ENCODE measurements at regions not wholly inside any gene's neighbourhood (a gene's known extent, or its start where the extent isn't known, plus 50 kb on each side); places are given as distances from the start of the nearest gene placed in this dataset.

GRCh38 chr6:92716638-92717037 is 702.7 kb downstream of the EPHA7 start:
- no peak overlapping the region for H2BK120ac ChIP-seq (replicated peaks; ENCODE audit: low read depth, low read length)
- no peak overlapping the region for H3K18ac ChIP-seq (ENCODE audit: extremely low read depth, low read length)
- H3K56ac ChIP-seq (replicated peaks; ENCODE audit: insufficient read length, low read depth, low read length): no peak overlapping the region
- no peak overlapping the region for H4K91ac ChIP-seq (replicated peaks; ENCODE audit: insufficient read length, low read length)
- no peak overlapping the region for H3K4me3 ChIP-seq (ENCODE audit: extremely low read depth in 1 of 4, insufficient read depth in 2 of 4, low read depth in 3 of 4, low read length in 4 of 4)
- no peak overlapping the region for H3K23ac ChIP-seq (ENCODE audit: insufficient read length)
- H3K79me2 ChIP-seq (ENCODE audit: control insufficient read depth in 1 of 2, insufficient read depth in 2 of 2, low read length in 2 of 2): no peaks in the 10 kb centered on the region
- no peak overlapping the region for H3K4me2 ChIP-seq (ENCODE audit: insufficient read depth in 1 of 2, low read depth in 2 of 2, low read length in 2 of 2)
- H3K9ac ChIP-seq (replicated peaks in 1 of 4; ENCODE audit: extremely low read depth in 1 of 4, low read depth in 3 of 4, low read length in 3 of 4): no peak overlapping the region
- POLR2A ChIA-PET (ENCODE audit: partially characterized antibody): no interaction called here
- FAIRE-seq: no peak
- no peaks in the 10 kb centered on the region for H3K23me2 ChIP-seq (ENCODE audit: low read depth, low read length)
- H3K9me3 ChIP-seq (ENCODE audit: insufficient read depth in 2 of 2, low read depth in 1 of 2, low read length in 1 of 2): no peaks in the 10 kb centered on the region
- H4K20me1 ChIP-seq (replicated peaks in 1 of 2; ENCODE audit: control insufficient read depth in 1 of 2, insufficient read depth in 2 of 2, low read length in 2 of 2): no peaks in the 10 kb centered on the region
- no peak overlapping the region for H2BK5ac ChIP-seq (ENCODE audit: low read depth, low read length)
- H3K4me1 ChIP-seq (replicated peaks in 1 of 4; ENCODE audit: control insufficient read depth in 3 of 4, insufficient read depth in 4 of 4, low read length in 3 of 4): no peaks in the 10 kb centered on the region
- no peaks in the 10 kb centered on the region for H3K36me3 ChIP-seq (ENCODE audit: control insufficient read depth in 2 of 4, insufficient read depth in 4 of 4, low read length in 3 of 4)
- H3K4ac ChIP-seq (replicated peaks; ENCODE audit: insufficient read length, low read depth, low read length): no peak overlapping the region
- no peak overlapping the region for H2AFZ ChIP-seq (ENCODE audit: low read length)
- no peak overlapping the region for H4K5ac ChIP-seq (ENCODE audit: insufficient read length, low read depth, low read length)
- DNase-seq (ENCODE audit: low read depth in 1 of 2, low spot score in 2 of 2): no peak
- no peak overlapping the region for H3K14ac ChIP-seq (ENCODE audit: insufficient read length)
- WGBS, 2 experiments (ENCODE audit: extremely low coverage in 1 of 2, insufficient coverage in 1 of 2, insufficient read length in 1 of 2, insufficient replicate concordance in 2 of 2, low coverage in 1 of 2, low lambda C conversion rate in 2 of 2, missing lambda C conversion rate in 1 of 2): 82% methylated on average over 4 of the region's 4 CpGs; no CpG with 5 or more reads in 1 of the 2 experiments
- no peaks in the 10 kb centered on the region for H3K79me1 ChIP-seq (ENCODE audit: low read depth, low read length)
- no peak overlapping the region for H2BK15ac ChIP-seq (ENCODE audit: low read length)
- H2BK20ac ChIP-seq (ENCODE audit: low read length): no peak overlapping the region
- H4K8ac ChIP-seq (ENCODE audit: extremely low read depth, insufficient read depth, low read length): no peak overlapping the region
- H3K27me3 ChIP-seq (replicated peaks in 1 of 4; ENCODE audit: control insufficient read depth in 3 of 4, extremely low read depth in 1 of 4, insufficient read depth in 3 of 4, low read length in 3 of 4): no peaks in the 10 kb centered on the region
- H2BK12ac ChIP-seq (ENCODE audit: low read depth, low read length): no peak overlapping the region
- no peak overlapping the region for H2AK5ac ChIP-seq (ENCODE audit: low read depth, low read length)
- CTCF ChIA-PET (ENCODE audit: partially characterized antibody): no interaction called here
- H3K27ac ChIP-seq (ENCODE audit: low read depth, low read length): no peak overlapping the region
- no peak for TF ChIP-seq CHD2 (IDR thresholded peaks at IDR 0.05; ENCODE audit: low read length)
- TF ChIP-seq NRF1 (IDR thresholded peaks at IDR 0.05; ENCODE audit: low read depth, low read length): no peak

Data from H1 (cell line).